Calu3 (cell line): ENCODE measurements at regions not wholly inside any gene's neighbourhood (a gene's known extent, or its start where the extent isn't known, plus 50 kb on each side); places are given as distances from the start of the nearest gene placed in this dataset.
"Not testable (repeated sequence)": the region's sequence is repeated elsewhere in the genome, so short reads cannot be mapped to it uniquely, and the experiment has no call there.

Experiments
- BruUV-seq: library from RNA; stranded (reverse); fragments of 400-500 nt; replicated peaks from 2 replicates; lab custom pipeline; 2021; lab: Mats Ljungman, UMichigan
- CTCF ChIA-PET: fragments of 300-600 bp; sonication (Branson Sonifier 250); formaldehyde crosslinking; loops from one replicate; lab custom pipeline; 2022; ENCODE audit warnings: antibody characterized with exemption; lab: Charles Lee
- DNase-seq: peaks from one replicate; pipeline ENCODE4 v3.0.0; 2022
- H3K27ac Mint-ChIP-seq: one replicate; pipeline ENCODE4 v1.8.0; 2022; ENCODE audit warnings: mixed read lengths; ENCODE audit not compliant: unreplicated experiment
- H3K27me3 Mint-ChIP-seq: one replicate; pipeline ENCODE4 v1.8.0; 2022; ENCODE audit warnings: mixed read lengths; ENCODE audit not compliant: unreplicated experiment
- H3K36me3 Mint-ChIP-seq: one replicate; pipeline ENCODE4 v1.8.0; 2022; ENCODE audit warnings: mild to moderate bottlenecking, moderate library complexity, mixed read lengths; ENCODE audit not compliant: insufficient read depth, unreplicated experiment
- H3K4me1 Mint-ChIP-seq: one replicate; pipeline ENCODE4 v1.8.0; 2022; ENCODE audit warnings: mild to moderate bottlenecking, low read depth, mixed read lengths; ENCODE audit not compliant: unreplicated experiment
- H3K4me3 Mint-ChIP-seq: one replicate; pipeline ENCODE4 v1.8.0; 2022; ENCODE audit warnings: mild to moderate bottlenecking, low read depth, moderate library complexity, mixed read lengths; ENCODE audit not compliant: unreplicated experiment
- H3K9me3 Mint-ChIP-seq: one replicate; pipeline ENCODE4 v1.8.0; 2022; ENCODE audit warnings: low read depth, mixed read lengths; ENCODE audit not compliant: unreplicated experiment
- intact Hi-C: fragments of 100-400 bp; cut with micrococcal nuclease; formaldehyde crosslinking; loops from one replicate; pipeline ENCODE4 v1.10.0; 2022; ENCODE audit not compliant: unreplicated experiment
- TF ChIP-seq, protein P1 (sequence below): fragments of 200-600 bp; IDR thresholded peaks from one replicate; pipeline ENCODE4 v1.8.0; 2022; ENCODE audit warnings: antibody characterized with exemption; ENCODE audit not compliant: unreplicated experiment

DNA sequence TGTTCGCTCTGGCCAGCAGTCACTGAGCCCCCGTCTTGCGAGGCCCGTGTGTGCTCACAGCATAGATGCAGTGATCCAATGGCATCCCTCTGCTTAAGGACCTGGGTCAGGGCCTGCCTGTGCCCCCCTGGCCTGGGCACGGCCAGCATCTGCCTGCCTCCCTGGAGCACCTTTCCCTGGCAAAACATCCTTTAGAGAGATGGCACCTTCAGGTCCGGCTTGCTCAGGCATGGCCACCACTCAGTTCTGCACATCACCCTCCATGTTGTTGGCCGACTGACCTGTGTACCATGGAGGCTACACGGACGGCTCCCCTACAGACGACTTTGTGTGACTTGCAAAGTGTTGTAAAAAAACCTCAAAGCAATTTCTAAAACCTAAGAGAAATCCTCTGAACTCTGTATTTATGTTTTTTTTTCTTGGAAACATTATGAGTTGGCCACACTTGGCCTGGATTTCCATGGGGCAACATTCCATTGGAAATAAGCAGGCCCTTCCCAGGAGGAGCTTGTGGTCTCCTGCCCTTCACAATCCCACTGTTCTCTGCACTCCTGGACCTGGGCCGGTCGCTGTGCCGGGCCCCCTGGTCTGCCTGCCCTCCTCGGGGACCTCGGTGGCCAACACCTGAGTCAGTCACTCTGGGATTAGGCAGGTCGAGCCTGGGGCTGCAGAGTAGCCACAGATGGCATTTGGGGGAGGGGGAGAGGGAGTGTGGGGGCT, 592.4 kb downstream of the TBC1D22A start:
- H3K27ac Mint-ChIP-seq, result no peak overlapping the region
- DNase-seq, result no peak
- TF ChIP-seq, protein P1, sequence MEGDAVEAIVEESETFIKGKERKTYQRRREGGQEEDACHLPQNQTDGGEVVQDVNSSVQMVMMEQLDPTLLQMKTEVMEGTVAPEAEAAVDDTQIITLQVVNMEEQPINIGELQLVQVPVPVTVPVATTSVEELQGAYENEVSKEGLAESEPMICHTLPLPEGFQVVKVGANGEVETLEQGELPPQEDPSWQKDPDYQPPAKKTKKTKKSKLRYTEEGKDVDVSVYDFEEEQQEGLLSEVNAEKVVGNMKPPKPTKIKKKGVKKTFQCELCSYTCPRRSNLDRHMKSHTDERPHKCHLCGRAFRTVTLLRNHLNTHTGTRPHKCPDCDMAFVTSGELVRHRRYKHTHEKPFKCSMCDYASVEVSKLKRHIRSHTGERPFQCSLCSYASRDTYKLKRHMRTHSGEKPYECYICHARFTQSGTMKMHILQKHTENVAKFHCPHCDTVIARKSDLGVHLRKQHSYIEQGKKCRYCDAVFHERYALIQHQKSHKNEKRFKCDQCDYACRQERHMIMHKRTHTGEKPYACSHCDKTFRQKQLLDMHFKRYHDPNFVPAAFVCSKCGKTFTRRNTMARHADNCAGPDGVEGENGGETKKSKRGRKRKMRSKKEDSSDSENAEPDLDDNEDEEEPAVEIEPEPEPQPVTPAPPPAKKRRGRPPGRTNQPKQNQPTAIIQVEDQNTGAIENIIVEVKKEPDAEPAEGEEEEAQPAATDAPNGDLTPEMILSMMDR, result no peak
- no peaks in the 10 kb centered on the region for H3K4me1 Mint-ChIP-seq
- CTCF ChIA-PET, result no interaction called here
- H3K4me3 Mint-ChIP-seq, result no peak overlapping the region
- H3K9me3 Mint-ChIP-seq, result peaks cover 3% of the 10 kb centered on the region
- intact Hi-C loops, result no loop called here
- H3K27me3 Mint-ChIP-seq, result peaks cover 75% of the 10 kb centered on the region
- H3K36me3 Mint-ChIP-seq, result no peaks in the 10 kb centered on the region
- no TSS peak for BruUV-seq

GRCh38 chr22:47352920-47353700, 590.7 kb downstream of the TBC1D22A start:
- H3K9me3 Mint-ChIP-seq, result peaks cover 3% of the 10 kb centered on the region

DNA sequence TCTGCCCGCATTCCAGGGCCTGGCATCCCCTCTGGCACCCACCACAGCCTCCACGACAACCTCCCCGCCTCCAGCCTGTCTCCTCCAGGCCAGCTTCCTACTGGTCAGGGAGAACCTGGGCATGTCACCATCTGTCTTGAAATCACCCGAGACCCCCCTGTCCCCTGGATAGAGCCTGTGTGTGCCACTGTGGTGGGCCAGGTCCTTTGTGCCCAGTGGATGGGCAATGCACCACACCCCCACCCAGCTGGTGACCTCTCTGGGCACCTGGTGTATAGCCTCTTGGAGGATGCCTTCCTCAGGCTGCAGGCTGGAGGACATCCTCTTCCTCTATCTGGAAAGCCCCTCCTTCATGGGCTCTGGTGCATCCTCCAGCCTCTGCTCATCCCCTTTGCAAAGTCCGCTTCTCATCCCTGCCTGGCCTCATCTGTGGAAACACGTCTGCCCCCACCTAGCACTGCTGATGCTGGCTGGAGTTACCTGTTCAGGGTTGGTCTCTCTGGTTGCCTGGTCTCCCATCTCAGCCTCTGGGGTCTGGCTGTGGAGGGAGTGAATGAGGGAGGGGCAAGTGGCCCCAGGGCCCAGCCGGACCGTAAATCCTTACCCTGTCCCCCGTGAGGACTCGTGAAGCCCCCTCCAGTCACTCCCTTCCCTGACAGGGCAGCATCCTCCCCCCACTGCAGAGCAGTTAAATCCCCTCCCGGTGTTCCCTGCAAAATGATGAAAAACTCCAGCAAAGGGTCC, 589.6 kb downstream of the TBC1D22A start:
- intact Hi-C loops, result no loop called here
- no TSS peak for BruUV-seq
- peaks cover 82% of the 10 kb centered on the region for H3K27me3 Mint-ChIP-seq
- no peak overlapping the region for H3K4me3 Mint-ChIP-seq
- no peak for DNase-seq
- peaks cover 3% of the 10 kb centered on the region for H3K9me3 Mint-ChIP-seq
- no peak overlapping the region for H3K27ac Mint-ChIP-seq
- H3K36me3 Mint-ChIP-seq, result no peaks in the 10 kb centered on the region
- H3K4me1 Mint-ChIP-seq, result no peaks in the 10 kb centered on the region
- TF ChIP-seq, protein P1, result no peak
- CTCF ChIA-PET, result no interaction called here

More at GRCh38 chr22:47352920-47353700, 590.7 kb downstream of the TBC1D22A start:
- BruUV-seq, result no TSS peak
- TF ChIP-seq, protein P1, result no peak
- Mint-ChIP-seq H3K4me3 (no peak overlapping the region), H3K4me1 (no peaks in the 10 kb centered on the region), H3K36me3 (no peaks in the 10 kb centered on the region), H3K27me3 (peaks cover 80% of the 10 kb centered on the region), H3K27ac (no peak overlapping the region)
- DNase-seq, result no peak
- intact Hi-C loops, result no loop called here
- CTCF ChIA-PET, result no interaction called here

DNA sequence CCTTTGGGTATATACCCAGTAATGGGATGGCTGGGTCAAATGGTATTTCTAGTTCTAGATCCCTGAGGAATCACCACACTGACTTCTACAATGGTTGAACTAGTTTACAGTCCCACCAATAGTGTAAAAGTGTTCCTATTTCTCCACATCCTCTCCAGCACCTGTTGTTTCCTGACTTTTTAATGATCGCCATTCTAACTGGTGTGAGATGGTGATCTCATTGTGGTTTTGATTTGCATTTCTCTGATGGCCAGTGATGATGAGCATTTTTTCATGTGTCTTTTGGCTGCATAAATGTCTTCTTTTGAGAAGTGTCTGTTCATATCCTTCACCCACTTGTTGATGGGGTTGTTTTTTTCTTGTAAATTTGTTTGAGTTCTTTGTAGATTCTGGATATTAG, 583.8 kb downstream of the TBC1D22A start:
- H3K36me3 Mint-ChIP-seq, H3K4me1 Mint-ChIP-seq, CTCF ChIA-PET, DNase-seq, H3K4me3 Mint-ChIP-seq, BruUV-seq, intact Hi-C loops, H3K9me3 Mint-ChIP-seq, H3K27ac Mint-ChIP-seq: not testable (repeated sequence)
- H3K27me3 Mint-ChIP-seq, result peaks cover 76% of the 10 kb centered on the region
